Amniotic epithelial cell (primary cell): ENCODE measurements at regions not wholly inside any gene's neighbourhood (a gene's known extent, or its start where the extent isn't known, plus 50 kb on each side); places are given as distances from the start of the nearest gene placed in this dataset.
A peak's percentile ranks its signal among the peaks of the same experiment; 100 is the strongest.
"Not testable (repeated sequence)": the region's sequence is repeated elsewhere in the genome, so short reads cannot be mapped to it uniquely, and the experiment has no call there.

Source experiments
- DNase-seq: peaks from one replicate; pipeline ENCODE4 v3.0.0-alpha.2; 2010; ENCODE audit warnings: low read depth

GRCh38 chr17:72556944-72557826 lies 436.4 kb downstream of the SOX9 start:
- peak; percentile 39 for DNase-seq

GRCh38 chr17:72558971-72559476 lies 438.2 kb downstream of the SOX9 start:
- DNase-seq, result no peak

DNA sequence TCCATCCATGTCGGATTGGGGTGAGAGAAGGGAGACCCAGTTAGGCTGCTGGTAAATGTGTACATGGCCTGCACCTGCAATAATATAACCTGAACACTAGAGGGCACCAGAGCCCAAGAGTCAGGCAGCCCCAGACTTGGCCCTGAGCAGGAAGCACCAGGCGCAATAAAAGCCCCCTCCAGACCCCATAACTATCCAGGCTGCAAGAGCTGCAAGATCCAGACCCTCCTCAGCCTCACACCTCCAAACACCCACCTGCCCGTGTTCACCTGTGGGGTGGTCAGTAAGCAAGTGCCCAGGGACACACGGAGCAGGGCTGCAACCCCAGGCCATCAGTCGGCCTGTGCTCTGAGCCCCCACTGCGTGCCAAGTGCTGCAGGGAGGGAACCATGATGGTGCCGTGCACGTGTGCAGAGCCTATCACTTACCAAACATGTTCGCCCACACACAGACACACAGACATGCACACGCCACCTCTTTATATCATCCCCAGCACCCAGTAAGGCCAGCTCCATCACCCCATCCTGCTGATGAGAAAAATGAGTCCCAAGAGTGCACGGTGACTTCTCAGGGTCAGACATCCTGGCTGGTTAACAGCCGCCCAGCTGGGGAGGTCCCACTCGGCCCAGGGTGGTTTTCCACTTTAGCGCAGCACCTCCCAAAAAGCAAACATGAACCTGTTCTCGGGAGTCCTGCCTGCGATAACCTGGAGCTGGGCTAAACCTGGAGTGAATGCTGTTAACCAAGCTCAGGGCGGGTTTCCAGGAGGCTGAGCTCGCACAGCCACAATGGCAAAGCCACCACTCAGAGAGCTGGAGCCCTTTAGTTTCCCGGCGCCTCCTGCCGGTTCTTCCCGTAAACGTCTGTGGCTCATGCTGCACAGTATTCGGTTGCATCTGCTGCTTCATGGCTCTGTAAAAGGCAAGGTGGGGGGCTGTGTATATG lies 439.8 kb downstream of the SOX9 start:
- DNase-seq, result peak; percentile 29

DNA sequence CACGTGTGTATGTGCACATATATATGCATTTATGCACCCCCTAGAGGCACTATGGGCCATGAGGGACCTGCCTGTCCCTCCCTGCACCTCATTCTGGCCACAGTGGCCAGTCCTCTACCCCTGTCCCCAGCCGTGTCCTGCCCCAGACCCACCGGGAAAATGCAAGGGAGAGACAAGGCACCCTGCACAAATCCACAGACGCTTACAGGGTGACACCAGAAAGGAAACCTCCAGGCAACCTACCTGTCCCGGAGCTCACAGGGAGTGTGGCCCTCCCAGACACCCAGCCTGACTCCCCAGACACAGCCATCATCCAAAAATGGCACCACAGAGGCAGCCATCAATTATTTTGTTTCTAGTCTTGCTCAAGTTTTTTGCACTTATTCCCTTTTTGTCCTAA lies 440.4 kb downstream of the SOX9 start:
- no peak for DNase-seq

DNA sequence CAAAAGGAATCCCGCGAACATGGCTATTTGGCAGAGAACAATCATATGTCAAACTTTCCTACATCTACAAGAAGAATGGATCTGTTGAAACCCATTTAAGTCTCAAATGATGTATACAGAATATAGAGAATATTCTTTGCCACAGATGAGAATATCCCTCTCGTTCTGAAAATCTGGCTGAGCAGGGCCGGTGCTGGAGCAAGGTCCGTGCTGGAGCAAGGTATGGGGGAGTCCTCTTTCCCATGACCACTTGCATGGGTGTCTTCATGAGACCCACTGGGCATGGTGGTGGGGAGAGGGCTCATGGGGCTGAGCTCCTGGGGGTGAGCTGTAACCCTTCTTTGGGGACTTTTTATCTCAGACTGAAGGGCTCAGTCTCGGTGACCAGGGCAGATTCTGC lies 440.9 kb downstream of the SOX9 start:
- no peak for DNase-seq

DNA sequence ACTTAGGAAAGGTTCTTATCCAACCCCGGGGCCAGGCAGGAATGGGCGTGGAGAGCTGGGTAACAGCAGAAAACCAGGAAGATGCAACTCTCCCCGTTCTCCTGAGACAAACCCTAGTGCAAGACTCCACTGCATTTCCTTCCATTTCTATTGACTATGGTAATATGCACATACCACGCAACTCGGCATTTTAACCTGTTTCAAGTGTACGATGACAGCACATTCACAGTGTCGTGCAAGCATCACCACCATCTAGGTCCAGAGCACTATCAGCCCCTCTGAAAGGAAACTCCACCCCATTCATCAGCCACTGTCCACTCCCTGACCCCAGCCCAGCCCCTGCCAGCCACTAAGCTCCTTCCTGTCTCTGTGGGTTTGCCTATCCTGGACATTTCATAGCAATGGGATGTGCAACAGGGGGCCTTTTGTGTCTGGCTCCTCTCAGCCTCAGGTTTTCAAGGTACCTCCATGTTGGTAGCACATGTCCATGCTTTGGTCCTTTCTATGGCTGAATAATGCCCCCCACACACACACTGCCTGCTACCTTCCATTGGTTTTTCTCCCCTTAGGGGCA lies 441.9 kb downstream of the SOX9 start:
- DNase-seq, result no peak

GRCh38 chr17:72563952-72564351 lies 443.1 kb downstream of the SOX9 start:
- no peak for DNase-seq

GRCh38 chr17:72565006-72565405 lies 444.2 kb downstream of the SOX9 start:
- no peak for DNase-seq

DNA sequence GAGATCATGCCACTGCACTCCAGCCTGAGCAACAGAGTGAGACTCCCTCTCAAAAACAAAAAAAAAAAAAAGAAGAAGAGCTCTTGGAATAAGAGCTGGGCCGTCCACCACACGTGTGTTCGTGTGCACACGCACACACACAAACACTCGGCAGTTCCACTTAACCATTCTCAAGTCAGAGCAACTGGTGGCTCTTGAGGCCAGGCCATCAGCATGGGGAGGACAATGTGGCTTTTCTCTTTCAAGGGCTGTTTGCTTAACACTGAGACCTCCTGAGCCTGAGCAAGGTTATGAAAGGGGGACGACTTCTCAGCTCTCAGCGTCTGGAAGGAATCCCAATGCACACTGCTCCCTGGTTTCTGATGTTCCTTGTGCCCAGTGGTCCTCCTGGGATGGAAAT lies 444.9 kb downstream of the SOX9 start:
- DNase-seq, result no peak

DNA sequence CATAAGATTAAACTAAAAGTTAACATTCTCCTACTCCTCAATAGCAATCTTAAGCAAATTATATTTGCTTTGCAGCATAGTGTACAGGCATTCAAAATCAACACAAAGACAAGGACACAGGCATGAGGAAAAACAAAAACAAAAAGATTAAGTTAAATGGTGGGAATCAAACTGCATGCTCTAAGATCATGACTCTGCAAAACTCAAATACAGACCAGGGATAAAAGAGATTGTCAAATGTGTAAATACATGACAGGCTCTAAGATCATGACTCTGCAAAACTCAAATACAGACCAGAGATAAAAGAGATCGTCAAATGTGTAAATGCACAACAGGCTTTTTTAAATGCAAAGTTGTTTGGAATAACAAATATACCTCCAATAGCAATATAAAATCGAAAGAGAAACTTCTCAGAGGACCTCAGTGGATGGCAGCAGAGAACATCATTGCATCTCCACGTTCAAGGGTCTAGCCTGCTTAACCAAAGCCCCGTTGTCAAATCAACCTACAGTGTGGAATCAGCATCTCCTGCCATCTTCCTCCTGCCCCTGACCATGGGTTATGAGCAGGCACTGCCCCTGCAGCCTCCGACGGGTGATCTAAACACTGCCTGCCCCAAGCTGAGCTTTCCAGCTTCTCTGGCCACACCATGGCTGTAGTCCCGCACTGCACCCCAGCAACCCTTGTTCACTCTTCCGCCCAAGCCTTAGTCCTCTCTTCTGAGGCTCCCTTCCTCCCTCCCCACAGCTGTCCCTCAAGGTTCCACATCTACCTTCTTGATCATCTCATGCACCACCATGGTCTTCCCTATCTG lies 446.1 kb downstream of the SOX9 start:
- no peak for DNase-seq

GRCh38 chr17:72567774-72568173 lies 447.0 kb downstream of the SOX9 start:
- no peak for DNase-seq

GRCh38 chr17:72569148-72569946 lies 448.5 kb downstream of the SOX9 start:
- no peak for DNase-seq

GRCh38 chr17:72571813-72572396 lies 451.1 kb downstream of the SOX9 start:
- no peak for DNase-seq

DNA sequence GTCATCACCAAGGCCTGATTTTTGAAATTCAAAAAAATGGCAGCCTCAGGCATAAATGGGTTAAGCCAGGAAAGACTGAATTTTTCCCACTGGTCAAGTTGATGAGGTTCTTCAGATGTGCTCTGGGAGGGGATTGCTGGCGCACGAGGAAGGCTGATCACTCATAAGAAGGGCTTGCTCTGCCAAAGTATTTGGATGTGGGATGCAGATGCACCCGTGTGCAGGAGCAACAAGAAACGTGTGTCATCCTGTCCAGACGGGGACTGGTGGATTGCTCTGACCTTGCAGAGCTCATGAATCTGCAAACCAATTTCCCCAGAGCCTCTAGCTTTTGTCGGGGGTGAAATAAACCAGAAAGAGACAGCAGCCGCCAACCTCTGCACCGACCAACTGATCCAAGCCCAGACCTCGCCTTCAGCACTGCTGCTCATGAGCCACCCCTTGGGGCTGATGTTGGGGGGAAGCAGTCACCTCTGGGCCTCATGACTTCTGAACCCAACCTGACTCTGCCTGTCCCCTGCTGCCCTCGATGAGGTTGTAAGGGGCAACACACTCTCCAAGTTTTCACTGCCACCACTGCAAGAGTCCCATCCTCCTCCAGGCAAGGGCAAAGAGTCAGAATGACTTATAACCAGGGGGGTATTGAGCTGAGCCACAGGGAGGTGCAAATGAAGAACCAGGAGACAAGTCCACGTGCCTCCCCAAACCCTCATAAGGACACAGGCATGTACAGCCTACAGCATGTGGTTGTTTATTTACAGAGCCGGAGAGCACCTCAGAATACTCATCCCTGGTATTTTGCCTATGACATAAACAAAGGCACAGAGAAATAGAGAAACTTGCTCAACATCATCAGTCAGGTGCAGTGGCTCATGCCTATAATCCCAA lies 452.0 kb downstream of the SOX9 start:
- peak; percentile 29 for DNase-seq

- not testable (repeated sequence) for DNase-seq
These were observed 452.6 kb downstream of the SOX9 start for GRCh38 chr17:72573492-72573801.

DNA sequence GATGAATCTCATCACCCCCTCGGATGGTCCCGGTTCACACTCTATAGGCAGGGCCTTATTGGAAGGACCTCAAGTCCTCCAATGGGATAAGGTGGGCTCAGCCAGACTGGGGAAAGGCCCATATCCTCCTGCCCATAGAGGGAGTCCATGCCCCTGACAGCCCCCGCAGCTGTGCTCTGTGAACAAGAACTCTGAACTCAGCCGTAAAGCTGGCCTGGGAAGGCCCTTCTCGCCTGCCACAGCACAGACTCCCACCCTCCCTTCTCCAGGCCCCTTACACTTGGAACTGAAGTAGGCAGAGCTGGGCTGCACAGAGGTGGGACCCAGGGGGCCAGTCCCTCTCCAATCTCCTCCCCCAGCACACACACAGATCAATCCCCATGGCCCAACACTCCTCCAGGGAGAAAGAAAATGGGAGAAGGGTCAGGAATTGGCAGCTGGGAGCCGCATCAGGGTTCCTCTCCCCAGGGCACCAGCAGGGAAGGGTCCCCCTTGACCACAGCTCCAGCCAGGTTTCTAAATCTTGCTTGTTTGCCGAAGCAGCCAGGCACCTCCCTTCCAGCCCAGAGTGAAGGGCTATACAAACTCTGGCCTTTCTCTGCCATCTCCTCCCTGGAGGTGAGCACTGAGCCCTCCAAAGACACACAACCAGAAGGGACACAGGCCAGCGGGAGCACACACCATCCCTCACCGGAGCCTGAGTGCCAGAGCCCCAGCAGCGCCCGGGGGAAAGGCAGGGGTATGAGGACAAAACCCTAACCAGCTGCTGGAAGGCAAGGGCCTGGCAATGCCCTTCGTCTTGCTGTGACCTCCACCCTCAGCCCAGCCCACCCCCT lies 454.1 kb downstream of the SOX9 start:
- no peak for DNase-seq

DNA sequence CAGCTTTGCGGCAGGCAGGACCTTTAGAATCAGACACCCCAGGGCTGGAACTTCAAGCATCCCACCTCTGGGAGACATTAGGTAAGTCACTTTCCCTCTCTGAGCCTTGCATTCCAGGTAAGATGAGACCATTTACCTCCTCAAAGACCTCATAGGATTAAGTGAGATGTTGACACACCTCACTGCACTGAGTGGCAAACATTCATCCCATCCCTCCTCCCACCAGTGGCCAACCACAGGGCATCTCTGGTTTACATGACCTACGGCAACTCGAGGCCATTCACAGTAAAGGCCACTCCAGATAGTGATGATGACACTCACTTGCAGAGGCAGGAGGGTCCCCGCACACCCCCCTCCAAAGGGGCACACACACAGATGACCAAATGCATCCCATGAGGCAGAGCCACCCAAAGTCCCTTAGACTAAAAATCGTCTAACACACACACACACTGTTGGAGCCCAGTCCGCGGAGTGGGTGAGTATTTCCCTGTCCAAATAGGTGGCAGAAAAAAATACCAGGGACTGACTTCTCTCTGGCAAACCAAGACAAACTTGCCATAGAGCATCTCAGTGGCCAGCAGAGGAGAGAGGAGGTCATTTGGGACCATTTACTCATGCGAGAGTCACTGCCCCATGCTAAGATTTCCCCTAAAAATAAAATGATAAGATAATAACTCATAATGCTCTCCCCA lies 454.9 kb downstream of the SOX9 start:
- DNase-seq, result no peak

GRCh38 chr17:72576289-72576759 lies 455.5 kb downstream of the SOX9 start:
- no peak for DNase-seq
